Transverse colon (tissue), 4 donors: ENCODE measurements at regions not wholly inside any gene's neighbourhood (a gene's known extent, or its start where the extent isn't known, plus 50 kb on each side); places are given as distances from the start of the nearest gene placed in this dataset.

Source experiments
- DNase-seq: peaks from one replicate; pipeline ENCODE4 v3.0.0-alpha.2; 2019
- H3K27ac ChIP-seq, 4 donors: fragments of 200-600 bp; sonication (generic); 2 replicates each; pipeline ENCODE4 v1.5.1; 2016 to 2018; ENCODE audit warnings: inconsistent platforms in 4 of 4
- H3K27me3 ChIP-seq: fragments of 200-600 bp; sonication (generic); 2 replicates; pipeline ENCODE4 v1.5.1; 2017; ENCODE audit warnings: inconsistent platforms
- H3K36me3 ChIP-seq, 4 donors: fragments of 200-600 bp; sonication (generic); 2 replicates each; pipeline ENCODE4 v1.5.1; 2017 to 2019; ENCODE audit warnings: inconsistent platforms in 4 of 4
- H3K4me1 ChIP-seq, 4 donors: fragments of 200-600 bp; sonication (generic); 2 replicates each; pipeline ENCODE4 v1.5.1; 2017 to 2020; ENCODE audit warnings: inconsistent platforms in 4 of 4
- H3K4me3 ChIP-seq, 4 donors: fragments of 200-600 bp; sonication (generic); 1 replicate in 1 of 4; 2 replicates in 3 of 4; pipeline versions ENCODE4 v1.5.1 to v1.6.1; 2017 to 2019; ENCODE audit warnings: inconsistent platforms in 4 of 4
- H3K9me3 ChIP-seq, 2 donors: fragments of 200-600 bp; sonication (generic); 2 replicates each; pipeline ENCODE4 v1.5.1; 2017 to 2019; ENCODE audit warnings: inconsistent platforms in 2 of 2
- EP300 ChIP-seq: sonication (generic); formaldehyde crosslinking; IDR thresholded peaks from one replicate; pipeline ENCODE4 v1.6.1; 2017; ENCODE audit warnings: antibody characterized with exemption, low read depth
- POLR2A ChIP-seq: fragments of 450-650 bp; IDR thresholded peaks from one replicate; pipeline ENCODE4 v1.6.1; 2016; ENCODE audit warnings: antibody characterized with exemption, mild to moderate bottlenecking, moderate library complexity
- POLR2AphosphoS5 ChIP-seq, 3 donors: sonication (generic); formaldehyde crosslinking; IDR thresholded peaks; one replicate each; pipeline ENCODE4 v1.6.1; 2016; ENCODE audit warnings: antibody characterized with exemption in 3 of 3
- WGBS, 2 donors: methylation state at CpG; one replicate each; pipeline ENCODE4 v1.1.5; 2018; ENCODE audit warnings: low coverage in 1 of 2; 5-methylcytosine and 5-hydroxymethylcytosine counted together
- in situ Hi-C, 4 donors: fragments of 200-750 bp; cut with MboI; loops; one replicate each; pipeline versions ENCODE4 v1.15.0 to v1.15.1; 2017; ENCODE audit warnings: low sequenced_read_pairs in 3 of 4, low pct_ligation_motif_present in 1 of 4, low pct_unique_long_range_greater_than_20kb in 1 of 4
- intact Hi-C: fragments of 100-400 bp; cut with DNase I; formaldehyde crosslinking; loops from one replicate; pipeline ENCODE4 v1.15.1; 2023; ENCODE audit warnings: low total_unique reads
- TF ChIP-seq, protein P1 (sequence below), 5 experiments: fragments of 200-600 bp in 3 of 5; fragments of 450-650 bp in 2 of 5; sonication (generic) in 3 of 5; IDR thresholded peaks; 1 replicate in 2 of 5; 2 replicates in 3 of 5; pipeline ENCODE4 v1.5.1; 2016 to 2017; ENCODE audit warnings: antibody characterized with exemption in 5 of 5, inconsistent platforms in 3 of 5, mild to moderate bottlenecking in 2 of 5, moderate library complexity in 1 of 5

DNA sequence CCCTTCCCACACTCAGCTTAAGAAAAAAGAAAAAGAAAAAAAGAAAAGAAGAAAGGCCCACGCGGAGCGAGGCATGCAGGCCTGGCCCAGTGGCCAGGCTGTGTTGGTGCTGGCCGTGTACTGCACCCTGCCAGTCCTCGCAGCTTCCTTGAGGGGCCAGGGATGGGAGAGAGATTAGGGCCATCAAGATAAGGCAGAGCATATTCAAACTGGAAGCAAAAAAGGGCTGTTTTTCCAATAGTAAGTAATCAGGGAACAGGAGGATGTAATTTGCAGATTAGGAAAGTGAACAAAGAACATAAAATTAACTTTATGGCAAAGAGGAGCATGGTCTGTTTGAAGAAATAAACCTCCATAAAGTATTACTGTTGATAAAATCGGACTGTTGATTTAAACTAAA, 319.6 kb upstream of the CLINT1 start:
- TF ChIP-seq EP300: no peak
- TF ChIP-seq, protein P1, sequence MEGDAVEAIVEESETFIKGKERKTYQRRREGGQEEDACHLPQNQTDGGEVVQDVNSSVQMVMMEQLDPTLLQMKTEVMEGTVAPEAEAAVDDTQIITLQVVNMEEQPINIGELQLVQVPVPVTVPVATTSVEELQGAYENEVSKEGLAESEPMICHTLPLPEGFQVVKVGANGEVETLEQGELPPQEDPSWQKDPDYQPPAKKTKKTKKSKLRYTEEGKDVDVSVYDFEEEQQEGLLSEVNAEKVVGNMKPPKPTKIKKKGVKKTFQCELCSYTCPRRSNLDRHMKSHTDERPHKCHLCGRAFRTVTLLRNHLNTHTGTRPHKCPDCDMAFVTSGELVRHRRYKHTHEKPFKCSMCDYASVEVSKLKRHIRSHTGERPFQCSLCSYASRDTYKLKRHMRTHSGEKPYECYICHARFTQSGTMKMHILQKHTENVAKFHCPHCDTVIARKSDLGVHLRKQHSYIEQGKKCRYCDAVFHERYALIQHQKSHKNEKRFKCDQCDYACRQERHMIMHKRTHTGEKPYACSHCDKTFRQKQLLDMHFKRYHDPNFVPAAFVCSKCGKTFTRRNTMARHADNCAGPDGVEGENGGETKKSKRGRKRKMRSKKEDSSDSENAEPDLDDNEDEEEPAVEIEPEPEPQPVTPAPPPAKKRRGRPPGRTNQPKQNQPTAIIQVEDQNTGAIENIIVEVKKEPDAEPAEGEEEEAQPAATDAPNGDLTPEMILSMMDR (IDR thresholded peaks at IDR 0.05): no peak
- TF ChIP-seq POLR2A: no peak
- no peak for TF ChIP-seq POLR2AphosphoS5 (IDR thresholded peaks at IDR 0.05)
- no peak overlapping the region for H3K4me3 ChIP-seq
- no peaks in the 10 kb centered on the region for H3K9me3 ChIP-seq
- 70 to 78% methylated on average over 5 to 6 of the region's 6 CpGs for WGBS, 2 donors
- H3K4me1 ChIP-seq: peaks cover 8 to 19% (median 13%) of the 10 kb centered on the region in 4 donors
- intact Hi-C loops: loop anchor here (10.0 kb wide), 2 partner anchors 516 to 1654 kb away; no protein-coding TSS in a partner anchor
- in situ Hi-C loops: loop anchor here in 1 of 4 donors (10.0 kb wide), 1 partner anchor 926 kb away; no protein-coding TSS in a partner anchor
- DNase-seq: no peak
- no peaks in the 10 kb centered on the region for H3K36me3 ChIP-seq
- no peak overlapping the region for H3K27ac ChIP-seq
- no peaks in the 10 kb centered on the region for H3K27me3 ChIP-seq

DNA sequence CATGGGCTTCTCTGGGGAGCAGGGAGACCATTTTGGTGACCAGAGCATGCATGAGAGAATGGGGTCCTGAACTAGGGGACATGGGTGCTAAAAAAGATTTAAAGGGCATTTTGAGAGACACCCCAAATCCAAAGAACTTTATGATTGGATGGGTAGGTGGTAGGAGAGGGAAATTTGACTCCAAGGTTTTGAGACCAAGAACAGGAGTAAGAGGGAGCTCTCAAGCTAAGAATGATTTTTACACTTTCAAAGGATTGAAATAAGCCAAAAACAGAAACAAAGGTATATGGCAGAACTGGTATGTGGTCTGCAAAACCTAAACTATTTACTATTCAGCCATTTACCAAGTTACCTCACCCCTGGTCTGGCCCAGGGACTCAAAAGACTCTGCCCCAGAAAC, 318.2 kb upstream of the CLINT1 start:
- no peaks in the 10 kb centered on the region for H3K36me3 ChIP-seq
- no peaks in the 10 kb centered on the region for H3K27me3 ChIP-seq
- H3K4me1 ChIP-seq: peaks cover 8 to 19% (median 13%) of the 10 kb centered on the region in 4 donors
- H3K9me3 ChIP-seq: no peaks in the 10 kb centered on the region
- in situ Hi-C loops (loop anchor here in 1 of 4 donors (10.0 kb wide), 1 partner anchor 928 kb away; no protein-coding TSS in a partner anchor), intact Hi-C loops (loop anchor here (2.0 to 10.0 kb wide), 3 partner anchors 518 to 1652 kb away; no protein-coding TSS in a partner anchor)
- DNase-seq: no peak
- H3K27ac ChIP-seq: no peak overlapping the region
- no peak for TF ChIP-seq EP300
- TF ChIP-seq POLR2AphosphoS5 (IDR thresholded peaks at IDR 0.05): no peak
- no peak for TF ChIP-seq POLR2A
- TF ChIP-seq, protein P1 (IDR thresholded peaks at IDR 0.05): no peak
- H3K4me3 ChIP-seq: no peak overlapping the region

DNA sequence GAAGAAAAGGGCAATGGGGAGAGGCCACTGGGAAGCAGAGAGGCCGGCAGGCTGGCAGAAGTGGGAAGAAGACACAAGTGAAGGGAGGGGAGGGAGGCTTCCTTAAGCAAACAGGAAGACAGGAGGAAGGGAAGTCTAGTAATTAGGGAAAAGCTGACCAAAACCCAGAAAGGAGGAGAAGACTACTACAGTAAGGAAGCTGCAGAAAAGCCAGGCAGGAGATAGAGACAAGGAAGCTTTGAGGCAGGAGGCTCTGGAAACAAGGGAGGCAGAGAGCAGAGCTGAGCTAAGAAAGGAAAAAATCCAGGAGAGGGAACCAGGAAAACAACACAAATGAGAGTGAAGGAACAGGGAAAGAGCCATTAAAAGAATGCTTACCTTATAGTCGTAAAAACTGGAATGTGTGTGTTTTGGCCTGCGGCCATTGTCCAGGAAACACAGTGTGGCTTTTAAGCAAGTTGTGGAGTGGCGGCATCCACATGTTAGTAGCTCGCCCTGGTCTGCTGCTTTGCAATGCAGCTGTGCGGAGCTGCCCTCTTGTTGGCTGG, 317.1 kb upstream of the CLINT1 start:
- intact Hi-C loops (loop anchor here (2.0 to 10.0 kb wide), 3 partner anchors 519 to 1651 kb away; no protein-coding TSS in a partner anchor), in situ Hi-C loops (loop anchor here in 1 of 4 donors (10.0 kb wide), 1 partner anchor 929 kb away; no protein-coding TSS in a partner anchor)
- Histone ChIP-seq H3K27ac (peak overlapping the region; percentile 30 to 42 (median 38)), H3K4me3 (no peak overlapping the region), H3K36me3 (no peaks in the 10 kb centered on the region), H3K9me3 (no peaks in the 10 kb centered on the region), H3K27me3 (no peaks in the 10 kb centered on the region), H3K4me1 (peaks cover 8 to 22% (median 14%) of the 10 kb centered on the region in 4 donors)
- peak; percentile 77 for DNase-seq
- WGBS, 2 donors: 24 to 30% methylated on average over 2 to 6 of the region's 6 CpGs
- TF ChIP-seq POLR2A: no peak
- TF ChIP-seq, protein P1 (IDR thresholded peaks at IDR 0.05): no peak
- TF ChIP-seq EP300: no peak
- no peak for TF ChIP-seq POLR2AphosphoS5 (IDR thresholded peaks at IDR 0.05)

DNA sequence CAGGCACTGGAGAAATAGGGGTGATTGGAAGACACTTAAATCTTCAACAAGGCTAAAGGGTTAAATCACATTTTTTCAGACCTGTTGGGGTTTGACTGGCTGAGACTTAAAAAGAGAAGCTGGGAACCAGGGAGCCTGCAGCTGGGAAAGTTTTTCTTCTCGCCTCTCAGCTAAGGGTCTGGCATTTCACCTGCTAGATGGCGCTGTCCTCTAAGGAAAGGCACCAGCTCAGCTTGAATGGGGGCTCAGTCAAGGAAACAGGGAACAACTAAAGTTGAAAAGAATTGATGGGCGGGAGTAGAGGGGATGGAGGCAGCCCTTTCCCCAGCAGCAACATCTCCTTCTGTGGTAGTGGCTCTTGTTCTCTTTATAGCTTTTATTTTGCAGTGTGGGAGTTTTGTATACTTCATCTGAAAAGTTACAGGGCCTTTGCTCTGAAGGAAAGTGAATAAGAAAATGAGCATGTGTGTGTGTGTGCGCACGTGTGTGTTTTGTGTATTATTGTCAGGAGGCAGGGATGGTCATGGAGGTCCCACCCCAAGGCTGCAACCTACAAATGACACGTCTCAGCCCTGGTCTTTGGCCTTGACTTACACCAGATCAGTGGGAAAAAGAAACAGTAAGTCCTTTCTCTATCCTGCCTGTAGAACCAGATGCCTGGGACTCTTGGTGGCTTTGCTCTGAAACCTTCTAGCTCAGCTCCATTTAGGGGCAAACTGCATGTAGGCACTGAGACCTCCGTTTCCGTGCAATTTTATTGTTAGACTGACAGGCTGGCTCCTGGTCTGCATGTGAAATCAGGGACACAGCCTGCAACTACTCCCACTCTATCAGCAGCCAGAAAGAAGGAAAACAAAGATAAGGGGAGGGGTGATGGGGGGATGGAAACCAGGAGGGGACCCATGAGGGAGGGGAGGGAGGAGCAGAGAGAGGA, 316.2 kb upstream of the CLINT1 start:
- intact Hi-C loops (loop anchor here (10.0 kb wide), 2 partner anchors 520 to 1650 kb away; no protein-coding TSS in a partner anchor), in situ Hi-C loops (loop anchor here (5.0 to 25.0 kb wide), 3 partner anchors 930 to 937 kb away; no protein-coding TSS in a partner anchor)
- no peaks in the 10 kb centered on the region for H3K27me3 ChIP-seq
- H3K9me3 ChIP-seq: no peaks in the 10 kb centered on the region
- H3K27ac ChIP-seq: peak overlapping the region in 3 of 4 donors; percentile 30 to 40 (median 37)
- no peaks in the 10 kb centered on the region for H3K36me3 ChIP-seq
- no peak for TF ChIP-seq POLR2AphosphoS5 (IDR thresholded peaks at IDR 0.05)
- TF ChIP-seq, protein P1 (IDR thresholded peaks at IDR 0.05): peak; percentile 62 to 80 (median 73)
- DNase-seq: peak; percentile 77
- peaks cover 8 to 30% (median 16%) of the 10 kb centered on the region in 4 donors for H3K4me1 ChIP-seq
- 0 to 34% methylated on average over 1 to 8 of the region's 8 CpGs for WGBS, 2 donors
- H3K4me3 ChIP-seq: no peak overlapping the region
